ENCODE measurements at regions not wholly inside any gene's neighbourhood (a gene's known extent, or its start where the extent isn't known, plus 50 kb on each side); places are given as distances from the start of the nearest gene placed in this dataset.
"Not testable (repeated sequence)": the region's sequence is repeated elsewhere in the genome, so short reads cannot be mapped to it uniquely, and the experiment has no call there.

- not testable (repeated sequence) for TF ChIP-seq CTCF (conservative IDR thresholded peaks at IDR 0.05 in 1 of 2, IDR thresholded peaks at IDR 0.05 in 1 of 2; ENCODE audit: low read depth in 1 of 2, low read length in 2 of 2); EZH2 (IDR thresholded peaks at IDR 0.05; ENCODE audit: low read length, missing control alignments)
Measured at GRCh38 chr17:52409222-52409621, 250.7 kb upstream of the CA10 start.
